Erythroblast (primary cell): ENCODE measurements at regions not wholly inside any gene's neighbourhood (a gene's known extent, or its start where the extent isn't known, plus 50 kb on each side); places are given as distances from the start of the nearest gene placed in this dataset.
"Not testable (repeated sequence)": the region's sequence is repeated elsewhere in the genome, so short reads cannot be mapped to it uniquely, and the experiment has no call there.

ENCODE experiments used
- GATA1 ChIP-seq: IDR thresholded peaks from 2 replicates; pipeline ENCODE4 v1.6.1; 2011; ENCODE audit warnings: low read depth, mild to moderate bottlenecking, control low read depth, low read length, moderate library complexity
- POLR2A ChIP-seq: IDR thresholded peaks from 2 replicates; pipeline ENCODE4 v1.6.1; 2011; ENCODE audit warnings: mild to moderate bottlenecking, low read length

DNA sequence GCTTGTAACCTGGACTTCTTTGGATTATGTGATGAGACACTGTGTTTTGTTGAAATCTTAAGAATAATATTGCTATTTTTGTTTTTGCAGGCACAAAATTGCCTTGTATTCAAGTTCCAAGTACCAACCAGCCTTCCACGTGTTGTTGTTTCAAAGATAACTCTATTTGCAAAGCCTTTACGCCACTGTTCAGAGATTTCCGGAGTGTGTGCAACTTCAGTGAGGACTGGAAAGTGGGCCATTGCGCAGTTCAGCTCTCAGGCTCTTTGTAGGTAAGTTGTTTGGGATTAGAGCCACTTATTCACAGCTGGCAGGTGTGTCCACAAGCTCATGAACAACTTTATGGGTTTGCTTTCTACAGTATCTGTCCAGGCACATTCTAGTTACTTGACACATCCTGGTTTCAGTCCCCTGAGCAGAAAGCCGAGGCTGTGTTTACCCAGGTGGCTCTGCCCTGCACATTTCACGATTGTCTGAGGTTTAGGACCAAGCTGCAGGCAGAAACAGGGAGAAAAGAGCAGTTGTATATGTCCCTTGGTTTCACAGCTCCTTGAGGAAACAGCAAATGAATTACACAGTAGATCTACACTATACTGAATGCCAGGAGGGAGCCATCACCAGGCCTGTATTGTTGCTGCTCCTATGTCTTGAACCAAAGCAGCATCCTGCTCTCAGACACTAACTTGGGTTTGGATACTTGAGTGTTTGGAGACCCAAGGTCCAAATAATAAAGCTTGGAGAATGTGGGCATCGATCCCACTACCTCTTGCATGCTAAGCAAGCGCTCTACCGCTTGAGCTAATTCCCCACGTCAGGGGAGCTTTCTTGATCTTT lies 136.1 kb upstream of the ZNF322 start:
- TF ChIP-seq POLR2A, GATA1: not testable (repeated sequence)
